H1 (cell line): ENCODE measurements at regions not wholly inside any gene's neighbourhood (a gene's known extent, or its start where the extent isn't known, plus 50 kb on each side); places are given as distances from the start of the nearest gene placed in this dataset.

Experiments
- POU5F1 ChIP-seq: IDR thresholded peaks from 2 replicates; pipeline ENCODE4 v1.6.1; 2011; ENCODE audit warnings: low read depth, mild to moderate bottlenecking, low read length, moderate library complexity
- TAF7 ChIP-seq: optimal IDR thresholded peaks from 2 replicates; pipeline ENCODE3; 2011; ENCODE audit warnings: low read depth, mild to moderate bottlenecking, inconsistent platforms, low read length, moderate library complexity, borderline replicate concordance

DNA sequence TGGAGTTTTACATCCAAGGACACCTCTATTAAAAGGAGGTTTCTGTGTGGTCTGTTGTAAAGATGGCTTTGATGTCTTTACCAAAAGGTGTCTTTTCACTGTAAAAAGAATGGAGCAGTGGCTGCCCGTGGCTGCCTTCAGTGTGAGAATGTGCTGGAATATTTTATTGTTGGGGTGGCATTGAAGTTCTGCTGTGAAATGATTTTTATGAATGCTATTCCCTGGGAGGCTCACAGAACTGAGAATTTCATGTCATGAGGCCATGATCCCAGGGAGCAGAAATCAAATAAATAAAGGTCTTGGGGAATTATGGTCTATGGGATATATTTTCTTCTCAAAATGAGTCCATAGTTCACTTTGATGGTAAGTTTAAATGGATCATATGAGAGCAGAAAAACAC lies 425.2 kb upstream of the ZNF608 start (continued):
- no peak for TF ChIP-seq POU5F1
- no peak for TF ChIP-seq TAF7
- TF ChIP-seq, all 59 proteins: peak for 0
